ENCODE measurements at regions not wholly inside any gene's neighbourhood (a gene's known extent, or its start where the extent isn't known, plus 50 kb on each side); places are given as distances from the start of the nearest gene placed in this dataset.

DNA sequence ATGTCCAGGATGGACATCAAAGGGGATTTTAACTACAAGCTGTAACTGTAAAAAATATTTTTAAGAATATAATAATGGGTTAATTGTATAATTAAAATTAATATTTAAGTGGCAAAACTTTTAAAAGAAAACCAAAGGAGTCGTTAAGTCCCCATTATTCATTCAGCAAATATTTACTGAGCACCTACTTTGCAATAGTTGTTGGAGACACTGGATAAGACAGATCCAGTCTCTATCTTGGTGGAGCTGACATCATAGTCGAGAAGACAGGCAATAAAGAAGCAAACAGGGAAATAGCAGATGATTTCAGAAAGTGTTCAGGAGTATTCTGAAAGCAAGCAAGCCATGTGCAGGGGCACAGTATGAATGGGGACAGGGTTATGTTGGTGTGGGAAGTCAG, 137.0 kb downstream of the CEBPB start:
- H3K4me3 ChIP-seq (replicated peaks; ENCODE audit: low read depth, low read length) = no peak overlapping the region
- H3K27me3 ChIP-seq (replicated peaks; ENCODE audit: control insufficient read depth, insufficient read depth, low read length) = no peaks in the 10 kb centered on the region; the same call in 1 of the 2 replicates
- TF ChIP-seq, protein P1, sequence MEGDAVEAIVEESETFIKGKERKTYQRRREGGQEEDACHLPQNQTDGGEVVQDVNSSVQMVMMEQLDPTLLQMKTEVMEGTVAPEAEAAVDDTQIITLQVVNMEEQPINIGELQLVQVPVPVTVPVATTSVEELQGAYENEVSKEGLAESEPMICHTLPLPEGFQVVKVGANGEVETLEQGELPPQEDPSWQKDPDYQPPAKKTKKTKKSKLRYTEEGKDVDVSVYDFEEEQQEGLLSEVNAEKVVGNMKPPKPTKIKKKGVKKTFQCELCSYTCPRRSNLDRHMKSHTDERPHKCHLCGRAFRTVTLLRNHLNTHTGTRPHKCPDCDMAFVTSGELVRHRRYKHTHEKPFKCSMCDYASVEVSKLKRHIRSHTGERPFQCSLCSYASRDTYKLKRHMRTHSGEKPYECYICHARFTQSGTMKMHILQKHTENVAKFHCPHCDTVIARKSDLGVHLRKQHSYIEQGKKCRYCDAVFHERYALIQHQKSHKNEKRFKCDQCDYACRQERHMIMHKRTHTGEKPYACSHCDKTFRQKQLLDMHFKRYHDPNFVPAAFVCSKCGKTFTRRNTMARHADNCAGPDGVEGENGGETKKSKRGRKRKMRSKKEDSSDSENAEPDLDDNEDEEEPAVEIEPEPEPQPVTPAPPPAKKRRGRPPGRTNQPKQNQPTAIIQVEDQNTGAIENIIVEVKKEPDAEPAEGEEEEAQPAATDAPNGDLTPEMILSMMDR (IDR thresholded peaks at IDR 0.05; ENCODE audit: insufficient read depth, low read length, poor library complexity, severe bottlenecking) = no peak
- no peak for DNase-seq (ENCODE audit: extremely low read depth, insufficient read length)
- no peaks in the 10 kb centered on the region for H3K36me3 ChIP-seq (ENCODE audit: control insufficient read depth, insufficient read depth, low read length)

DNA sequence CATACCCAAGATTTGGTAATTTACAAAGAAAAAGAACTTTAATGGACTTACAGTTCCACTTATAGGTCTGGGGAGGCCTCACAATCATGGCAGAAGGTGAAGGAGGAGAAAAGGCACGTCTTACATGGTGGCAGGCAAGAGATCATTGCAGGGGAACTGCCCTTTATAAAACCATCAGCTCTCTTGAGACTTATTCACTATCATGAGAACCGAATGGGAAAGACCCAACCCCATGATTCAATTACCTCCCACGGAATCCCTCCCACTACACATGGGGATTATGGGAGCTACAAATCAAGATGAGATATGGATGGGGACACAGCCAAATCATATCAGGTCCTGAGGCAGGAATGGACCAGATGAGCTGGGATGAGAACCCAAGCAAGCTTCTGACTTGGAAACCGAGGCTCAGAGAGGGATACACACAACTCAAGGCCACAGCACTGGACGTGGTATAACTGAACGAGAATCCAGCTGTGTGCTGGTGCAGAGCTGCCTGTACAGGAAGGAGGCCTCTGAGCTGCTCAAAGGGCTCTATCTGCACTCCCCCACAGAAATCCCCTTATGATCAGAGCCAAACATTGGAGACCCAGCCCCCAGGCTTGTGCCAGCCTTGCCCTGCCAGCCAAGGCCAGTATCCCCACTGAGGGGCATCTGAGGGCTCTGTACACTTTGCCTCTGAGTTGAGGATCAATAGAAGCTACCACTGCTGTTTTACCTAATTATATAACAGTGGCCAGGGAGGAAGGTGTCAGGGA, 137.8 kb downstream of the CEBPB start:
- Histone ChIP-seq H3K27me3 (replicated peaks; ENCODE audit: control insufficient read depth, insufficient read depth, low read length) (no peaks in the 10 kb centered on the region; the same call in 1 of the 2 replicates), H3K4me3 (replicated peaks; ENCODE audit: low read depth, low read length) (no peak overlapping the region), H3K36me3 (ENCODE audit: control insufficient read depth, insufficient read depth, low read length) (no peaks in the 10 kb centered on the region)
- TF ChIP-seq, protein P1 (IDR thresholded peaks at IDR 0.05; ENCODE audit: insufficient read depth, low read length, poor library complexity, severe bottlenecking) = no peak
- no peak for DNase-seq (ENCODE audit: extremely low read depth, insufficient read length)

DNA sequence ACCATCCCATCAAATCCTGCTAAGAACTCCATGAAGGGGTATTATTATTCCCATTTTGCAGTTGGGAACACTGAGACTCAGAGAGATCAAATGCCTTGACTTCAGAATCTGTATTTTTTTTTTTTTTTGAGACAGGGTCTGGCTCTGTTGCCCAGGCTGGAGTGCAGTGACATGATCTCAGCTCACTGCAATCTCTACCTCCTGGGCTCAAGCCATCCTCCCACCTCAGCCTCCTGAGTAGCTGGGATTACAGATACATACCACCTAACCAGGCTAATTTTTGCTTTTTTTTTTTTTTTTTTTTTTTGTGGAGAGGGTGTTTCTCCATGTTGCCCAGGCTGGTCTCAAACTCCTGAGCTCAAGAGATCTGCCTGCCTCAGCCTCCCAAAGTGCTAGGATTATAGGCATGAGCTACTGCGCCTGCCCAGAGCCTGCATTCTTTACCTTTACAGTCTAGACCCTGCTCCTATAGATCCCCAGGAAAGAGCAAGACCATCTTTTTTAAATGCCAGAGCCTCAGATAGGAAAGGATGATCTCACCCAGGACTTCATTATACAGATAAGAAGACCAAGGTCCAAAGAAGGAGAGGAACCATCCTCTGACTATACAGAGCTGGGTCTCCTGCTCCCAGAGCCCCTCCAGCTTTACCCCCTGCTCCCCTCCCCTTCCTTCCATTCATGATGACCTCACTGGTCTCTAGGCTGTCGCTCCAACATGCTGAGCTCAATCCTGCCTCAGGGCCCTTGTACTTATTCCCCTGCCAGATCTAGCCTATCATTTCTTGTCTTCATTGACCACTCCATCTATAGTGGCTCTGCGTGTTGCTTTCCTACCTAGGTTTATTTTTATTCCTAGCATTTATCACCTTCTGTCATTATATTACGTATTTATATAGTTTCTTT, 138.6 kb downstream of the CEBPB start:
- Histone ChIP-seq H3K27me3 (replicated peaks; ENCODE audit: control insufficient read depth, insufficient read depth, low read length) (no peaks in the 10 kb centered on the region; the same call in 1 of the 2 replicates), H3K4me3 (replicated peaks; ENCODE audit: low read depth, low read length) (no peak overlapping the region), H3K36me3 (ENCODE audit: control insufficient read depth, insufficient read depth, low read length) (no peaks in the 10 kb centered on the region)
- DNase-seq (ENCODE audit: extremely low read depth, insufficient read length) = no peak
- TF ChIP-seq, protein P1 (IDR thresholded peaks at IDR 0.05; ENCODE audit: insufficient read depth, low read length, poor library complexity, severe bottlenecking) = no peak

DNA sequence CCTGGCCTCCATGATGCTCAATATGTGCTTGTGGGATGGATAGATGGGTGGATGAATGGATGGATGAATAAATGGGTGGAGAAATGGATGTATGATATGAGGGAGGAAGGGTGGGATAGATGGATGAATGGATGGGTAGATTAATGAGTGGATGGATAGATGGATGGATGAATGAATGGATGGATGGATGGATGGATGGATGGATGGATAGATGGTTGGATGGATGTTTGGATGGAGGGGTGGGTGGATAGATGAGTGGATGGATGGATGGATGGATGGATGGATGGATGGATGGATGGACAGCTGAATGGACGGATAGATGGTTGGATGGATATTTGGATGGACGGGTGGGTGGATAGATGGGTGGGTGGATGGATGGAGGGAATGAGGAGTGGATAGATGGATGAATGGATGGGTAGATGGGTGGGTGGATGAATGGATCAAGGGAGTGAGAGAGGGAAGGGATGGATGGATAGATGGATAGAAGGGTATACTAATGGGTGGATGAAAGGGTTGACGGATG, 139.4 kb downstream of the CEBPB start:
- no peak overlapping the region for H3K4me3 ChIP-seq (replicated peaks; ENCODE audit: low read depth, low read length)
- no peak for DNase-seq (ENCODE audit: extremely low read depth, insufficient read length)
- no peaks in the 10 kb centered on the region; the same call in 1 of the 2 replicates for H3K27me3 ChIP-seq (replicated peaks; ENCODE audit: control insufficient read depth, insufficient read depth, low read length)
- H3K36me3 ChIP-seq (ENCODE audit: control insufficient read depth, insufficient read depth, low read length) = no peaks in the 10 kb centered on the region
- TF ChIP-seq, protein P1 (IDR thresholded peaks at IDR 0.05; ENCODE audit: insufficient read depth, low read length, poor library complexity, severe bottlenecking) = no peak

DNA sequence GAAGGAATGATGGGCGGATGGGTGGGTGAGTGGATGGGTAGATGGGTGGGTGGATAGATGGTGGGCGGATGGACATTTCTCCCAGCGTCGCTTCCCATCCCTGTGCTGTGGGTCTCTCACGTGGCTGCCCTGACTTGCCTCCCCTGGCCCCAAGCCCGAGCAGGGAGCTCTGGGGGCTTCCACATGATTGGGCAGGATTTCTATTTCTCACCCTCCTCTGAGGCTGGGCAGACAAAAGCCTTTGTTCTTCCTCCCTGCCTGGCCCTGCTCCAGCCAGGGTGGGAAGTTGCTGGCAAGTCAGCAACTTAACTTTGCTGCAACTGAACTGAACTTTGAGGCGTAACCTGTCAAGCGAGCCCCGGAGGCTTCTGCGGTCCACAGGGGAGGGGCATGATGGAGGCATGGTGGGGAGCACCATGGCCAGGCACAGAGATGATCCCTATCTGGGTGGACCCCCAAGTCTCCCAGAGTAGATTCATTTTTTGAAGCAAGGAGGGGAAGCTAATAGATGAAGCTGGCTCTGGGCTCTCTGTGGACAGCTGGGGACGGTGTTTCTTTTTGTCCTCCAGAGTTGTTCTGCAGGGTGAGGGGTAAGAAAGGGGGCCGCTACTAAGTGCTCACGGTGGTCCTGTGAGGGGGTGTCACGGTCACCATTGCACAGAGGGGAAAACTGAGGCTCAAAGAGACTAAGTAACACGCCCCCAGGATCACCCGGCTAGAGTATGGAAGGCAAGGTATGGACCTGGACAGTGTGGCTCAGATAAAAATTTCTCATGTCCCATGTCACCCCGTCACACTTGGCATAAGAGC, 140.1 kb downstream of the CEBPB start:
- Histone ChIP-seq H3K4me3 (replicated peaks; ENCODE audit: low read depth, low read length) (no peak overlapping the region), H3K27me3 (replicated peaks; ENCODE audit: control insufficient read depth, insufficient read depth, low read length) (no peaks in the 10 kb centered on the region; the same call in 1 of the 2 replicates), H3K36me3 (ENCODE audit: control insufficient read depth, insufficient read depth, low read length) (no peaks in the 10 kb centered on the region)
- DNase-seq (ENCODE audit: extremely low read depth, insufficient read length) = no peak
- TF ChIP-seq, protein P1 (IDR thresholded peaks at IDR 0.05; ENCODE audit: insufficient read depth, low read length, poor library complexity, severe bottlenecking) = no peak
